NB4 (cell line): ENCODE measurements at regions not wholly inside any gene's neighbourhood (a gene's known extent, or its start where the extent isn't known, plus 50 kb on each side); places are given as distances from the start of the nearest gene placed in this dataset.

Experiments used
- DNase-seq: peaks from one replicate; pipeline ENCODE4 v3.0.0; 2010; ENCODE audit warnings: low read depth
- H3K4me3 ChIP-seq: one replicate; pipeline ENCODE4 v1.5.1; 2011; ENCODE audit warnings: mild to moderate bottlenecking, low read depth, low read length, moderate library complexity
- MYC ChIP-seq: IDR thresholded peaks from 2 replicates; pipeline ENCODE4 v1.6.1; 2011; ENCODE audit warnings: low read depth, low read length
- POLR2A ChIP-seq: IDR thresholded peaks from 2 replicates; pipeline ENCODE4 v1.6.1; 2011; ENCODE audit warnings: mild to moderate bottlenecking; ENCODE audit not compliant: insufficient read length; ENCODE audit errors: extremely low read depth
- TF ChIP-seq, protein P1 (sequence below): IDR thresholded peaks from 2 replicates; pipeline ENCODE4 v1.6.1; 2011; ENCODE audit warnings: low read depth, low read length
- TF ChIP-seq, protein P2 (sequence below): IDR thresholded peaks from one replicate; pipeline ENCODE4 v1.5.1; 2012; ENCODE audit warnings: low read depth, low read length

DNA sequence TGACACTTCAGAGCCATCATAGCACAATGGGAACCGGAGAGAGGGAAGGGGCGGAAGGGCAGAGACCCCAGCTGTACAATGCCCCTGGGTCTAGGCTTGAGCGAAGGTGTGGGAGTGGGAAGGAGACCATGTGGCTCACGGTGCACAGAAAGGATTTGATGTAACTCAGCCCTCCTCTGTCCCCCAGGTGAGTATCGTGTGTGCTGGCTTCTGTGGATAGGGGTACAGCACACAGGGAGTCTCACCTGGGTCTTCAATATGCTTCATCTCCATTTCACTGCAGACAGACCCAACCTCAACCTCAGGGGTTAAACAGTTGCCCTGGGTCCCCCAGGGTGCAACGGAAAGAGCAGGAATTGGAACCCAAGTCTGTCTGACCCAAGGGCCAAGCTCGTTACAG is 122.2 kb downstream of the CDH26 start:
- no peak overlapping the region for H3K4me3 ChIP-seq
- no peak for DNase-seq
- TF ChIP-seq POLR2A (no peak), MYC (no peak)
- TF ChIP-seq, protein P1, sequence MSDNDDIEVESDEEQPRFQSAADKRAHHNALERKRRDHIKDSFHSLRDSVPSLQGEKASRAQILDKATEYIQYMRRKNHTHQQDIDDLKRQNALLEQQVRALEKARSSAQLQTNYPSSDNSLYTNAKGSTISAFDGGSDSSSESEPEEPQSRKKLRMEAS = no peak
- TF ChIP-seq, protein P2, sequence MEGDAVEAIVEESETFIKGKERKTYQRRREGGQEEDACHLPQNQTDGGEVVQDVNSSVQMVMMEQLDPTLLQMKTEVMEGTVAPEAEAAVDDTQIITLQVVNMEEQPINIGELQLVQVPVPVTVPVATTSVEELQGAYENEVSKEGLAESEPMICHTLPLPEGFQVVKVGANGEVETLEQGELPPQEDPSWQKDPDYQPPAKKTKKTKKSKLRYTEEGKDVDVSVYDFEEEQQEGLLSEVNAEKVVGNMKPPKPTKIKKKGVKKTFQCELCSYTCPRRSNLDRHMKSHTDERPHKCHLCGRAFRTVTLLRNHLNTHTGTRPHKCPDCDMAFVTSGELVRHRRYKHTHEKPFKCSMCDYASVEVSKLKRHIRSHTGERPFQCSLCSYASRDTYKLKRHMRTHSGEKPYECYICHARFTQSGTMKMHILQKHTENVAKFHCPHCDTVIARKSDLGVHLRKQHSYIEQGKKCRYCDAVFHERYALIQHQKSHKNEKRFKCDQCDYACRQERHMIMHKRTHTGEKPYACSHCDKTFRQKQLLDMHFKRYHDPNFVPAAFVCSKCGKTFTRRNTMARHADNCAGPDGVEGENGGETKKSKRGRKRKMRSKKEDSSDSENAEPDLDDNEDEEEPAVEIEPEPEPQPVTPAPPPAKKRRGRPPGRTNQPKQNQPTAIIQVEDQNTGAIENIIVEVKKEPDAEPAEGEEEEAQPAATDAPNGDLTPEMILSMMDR = no peak

DNA sequence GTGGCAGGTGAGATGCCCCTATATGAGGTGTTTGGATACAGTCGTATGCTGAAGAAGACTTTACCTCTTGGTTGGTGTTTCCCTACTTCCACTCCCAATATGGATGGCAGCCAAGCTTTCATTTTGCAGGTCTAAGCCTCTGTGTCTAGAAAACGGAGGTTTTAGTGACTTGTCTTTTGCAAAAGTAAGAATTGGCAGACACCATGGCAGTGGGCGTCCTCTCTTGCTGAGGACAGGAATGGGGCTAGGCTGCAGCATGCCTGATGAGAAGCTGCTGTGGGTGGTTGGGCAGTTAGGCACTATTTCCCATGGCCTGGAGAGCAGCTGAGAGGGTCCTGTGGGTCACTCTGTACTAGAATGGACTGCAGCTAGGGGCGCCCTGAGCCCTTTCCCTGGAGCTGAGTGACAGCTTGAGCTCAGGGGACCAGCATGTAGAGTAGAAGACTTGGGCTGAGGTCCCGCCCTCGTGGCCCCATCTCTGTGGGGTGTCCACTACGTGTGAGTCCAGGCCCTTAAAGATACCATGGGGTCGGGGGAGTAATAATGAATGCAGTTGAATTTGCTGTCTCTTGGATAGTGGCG is 127.4 kb downstream of the CDH26 start:
- DNase-seq = no peak
- TF ChIP-seq, protein P1 = no peak
- TF ChIP-seq MYC (no peak), POLR2A (no peak)
- TF ChIP-seq, protein P2 = no peak
- H3K4me3 ChIP-seq = no peak overlapping the region

DNA sequence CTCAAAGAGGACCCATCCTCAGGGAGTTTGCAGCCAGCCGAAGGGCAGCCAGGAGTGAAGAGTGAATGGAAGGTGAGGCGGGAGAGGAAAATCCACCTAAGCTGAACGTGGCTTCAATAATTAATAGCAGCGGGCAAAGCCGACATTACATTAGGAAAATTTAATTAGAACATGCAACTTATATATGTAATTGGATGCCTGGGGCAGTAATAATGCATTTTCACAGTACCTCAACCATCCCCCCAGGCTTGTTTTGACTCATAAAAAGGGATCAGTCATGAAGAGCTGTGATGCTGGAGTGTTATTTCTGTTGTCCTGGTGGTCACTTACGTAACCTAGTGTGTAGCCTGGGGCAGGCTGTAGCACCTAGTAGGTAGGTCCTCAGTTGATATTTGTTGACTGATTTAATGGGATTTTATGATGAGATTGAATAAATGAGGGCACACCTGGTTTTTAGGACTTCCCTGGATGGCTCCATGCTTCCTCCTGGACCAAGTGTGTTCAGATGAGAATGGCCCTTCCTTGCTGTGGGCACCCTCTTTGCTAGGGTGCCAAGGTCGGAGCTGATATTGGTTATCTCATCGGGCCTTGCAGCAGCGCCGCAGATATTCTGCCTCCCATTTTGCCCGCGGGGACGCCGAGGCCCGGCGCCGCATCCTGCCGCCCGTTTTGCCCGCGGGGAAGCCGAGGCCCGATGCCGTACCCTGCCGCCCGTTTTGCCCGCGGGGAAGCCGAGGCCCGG is 128.8 kb downstream of the CDH26 start:
- TF ChIP-seq MYC = no peak
- TF ChIP-seq, protein P1 = no peak
- TF ChIP-seq, protein P2 = no peak
- TF ChIP-seq POLR2A = no peak
- peak; percentile 53 for DNase-seq
- peak overlapping the region; percentile 37 for H3K4me3 ChIP-seq

DNA sequence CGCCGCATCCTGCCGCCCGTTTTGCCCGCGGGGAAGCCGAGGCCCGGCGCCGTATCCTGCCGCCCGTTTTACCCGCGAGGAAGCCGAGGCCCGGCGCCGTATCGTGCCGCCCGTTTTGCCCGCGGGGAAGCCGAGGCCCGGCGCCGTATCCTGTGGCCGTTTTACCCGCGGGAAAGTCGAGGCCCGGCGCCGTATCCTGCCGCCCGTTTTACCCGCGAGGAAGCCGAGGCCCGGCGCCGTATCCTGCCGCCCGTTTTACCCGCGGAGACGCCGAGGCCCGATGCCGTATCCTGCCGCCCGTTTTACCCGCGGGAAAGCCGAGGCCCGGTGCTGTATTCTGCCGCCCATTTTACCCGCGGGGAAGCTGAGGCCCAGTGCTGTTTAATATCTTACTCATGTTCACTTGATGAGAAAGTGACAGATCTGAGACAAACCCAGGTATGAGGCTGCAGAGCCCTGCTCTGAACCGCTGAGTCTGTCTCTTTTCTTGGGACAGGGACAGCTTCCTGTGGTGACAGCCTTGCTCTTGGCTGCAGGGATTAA is 129.4 kb downstream of the CDH26 start:
- peak; percentile 39 for DNase-seq
- no peak overlapping the region for H3K4me3 ChIP-seq
- TF ChIP-seq, protein P1 = no peak
- TF ChIP-seq MYC (no peak), POLR2A (no peak)
- TF ChIP-seq, protein P2 = no peak

DNA sequence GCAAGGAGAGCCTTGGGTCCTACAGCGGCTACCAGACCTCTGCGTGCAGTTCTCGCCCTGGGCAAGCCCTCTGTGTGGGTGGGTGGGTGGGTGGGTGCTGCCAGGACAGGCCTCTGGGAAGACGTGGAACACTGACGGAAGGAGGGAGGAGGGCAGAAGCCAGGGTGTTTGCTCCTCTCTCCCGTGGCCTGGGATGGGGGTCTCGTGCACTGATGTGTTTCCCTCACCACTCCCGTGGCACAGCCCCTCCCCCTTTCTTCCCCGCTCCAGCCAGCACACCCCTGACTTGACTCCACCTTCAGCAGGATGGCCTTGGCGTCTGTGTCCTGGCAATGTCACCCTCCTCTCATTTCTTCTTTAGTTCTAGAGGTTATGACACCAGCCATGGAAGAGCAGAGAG is 130.0 kb downstream of the CDH26 start:
- no peak for DNase-seq
- no peak overlapping the region for H3K4me3 ChIP-seq
- TF ChIP-seq MYC (no peak), POLR2A (no peak)
- TF ChIP-seq, protein P2 = no peak
- TF ChIP-seq, protein P1 = no peak
